GM23248 (cell line): ENCODE measurements at regions not wholly inside any gene's neighbourhood (a gene's known extent, or its start where the extent isn't known, plus 50 kb on each side); places are given as distances from the start of the nearest gene placed in this dataset.

ENCODE experiments used
- DNase-seq: peaks from one replicate; pipeline ENCODE4 v3.0.0-alpha.2; 2015
- H2AFZ ChIP-seq: fragments of 200-600 bp; sonication (generic); 2 replicates; pipeline ENCODE4 v1.6.1; 2016; ENCODE audit warnings: antibody characterized with exemption
- H3F3A ChIP-seq: fragments of 200-600 bp; sonication (generic); 2 replicates; pipeline ENCODE4 v1.6.1; 2016; ENCODE audit warnings: mild to moderate bottlenecking, antibody characterized with exemption, mixed run types; ENCODE audit not compliant: insufficient read depth
- H3K27ac ChIP-seq: fragments of 200-600 bp; sonication (generic); 2 replicates; pipeline ENCODE4 v1.5.1; 2016; ENCODE audit warnings: mild to moderate bottlenecking
- H3K27me3 ChIP-seq: fragments of 200-600 bp; sonication (generic); replicated peaks from 2 replicates; pipeline ENCODE4 v1.6.1; 2016; ENCODE audit warnings: mild to moderate bottlenecking; ENCODE audit not compliant: insufficient read depth
- H3K36me3 ChIP-seq: fragments of 200-600 bp; sonication (generic); 2 replicates; pipeline ENCODE4 v1.6.1; 2016; ENCODE audit warnings: low read depth, mild to moderate bottlenecking
- H3K4me1 ChIP-seq: fragments of 200-600 bp; sonication (generic); 2 replicates; pipeline ENCODE4 v1.6.1; 2016; ENCODE audit warnings: mild to moderate bottlenecking; ENCODE audit not compliant: insufficient read depth
- H3K4me2 ChIP-seq: fragments of 200-600 bp; sonication (generic); one replicate; pipeline ENCODE4 v1.6.1; 2016; ENCODE audit warnings: mild to moderate bottlenecking; ENCODE audit not compliant: unreplicated experiment
- H3K4me3 ChIP-seq: fragments of 200-600 bp; sonication (generic); 2 replicates; pipeline ENCODE4 v1.5.1; 2016; ENCODE audit warnings: mild to moderate bottlenecking
- H3K79me2 ChIP-seq: fragments of 200-600 bp; sonication (generic); 2 replicates; pipeline ENCODE4 v1.6.1; 2016; ENCODE audit warnings: mild to moderate bottlenecking; ENCODE audit not compliant: insufficient read depth
- H3K9ac ChIP-seq: fragments of 200-600 bp; sonication (generic); 2 replicates; pipeline ENCODE4 v1.6.1; 2016; ENCODE audit warnings: mild to moderate bottlenecking
- H3K9me2 ChIP-seq: fragments of 200-600 bp; sonication (generic); 2 replicates; pipeline ENCODE4 v1.6.1; 2016; ENCODE audit warnings: mixed run types, mild to moderate bottlenecking, moderate library complexity; ENCODE audit not compliant: insufficient read depth
- H3K9me3 ChIP-seq: fragments of 200-600 bp; sonication (generic); one replicate; pipeline ENCODE4 v1.6.1; 2017; ENCODE audit warnings: low read depth
- H4K20me1 ChIP-seq: fragments of 200-600 bp; sonication (generic); 2 replicates; pipeline ENCODE4 v1.6.0; 2016; ENCODE audit not compliant: insufficient read depth
- EZH2 ChIP-seq: fragments of 200-600 bp; sonication (generic); IDR thresholded peaks from 2 replicates; pipeline ENCODE4 v1.6.1; 2018; ENCODE audit warnings: antibody characterized with exemption, mild to moderate bottlenecking; ENCODE audit not compliant: insufficient read depth, poor library complexity, severe bottlenecking
- EZH2phosphoT487 ChIP-seq: fragments of 200-600 bp; sonication (generic); IDR thresholded peaks from 2 replicates; pipeline ENCODE4 v1.6.1; 2018; ENCODE audit warnings: antibody characterized with exemption, moderate library complexity, mild to moderate bottlenecking, low read depth; ENCODE audit not compliant: insufficient read depth
- WGBS, 2 experiments: methylation state at CpG; one replicate each; pipeline ENCODE4 v1.1.6; 2015 to 2017; ENCODE audit warnings: low lambda C conversion rate in 2 of 2, low coverage in 1 of 2; ENCODE audit errors: missing lambda C conversion rate in 2 of 2; 5-methylcytosine and 5-hydroxymethylcytosine counted together
- in situ Hi-C: fragments of 300-500 bp; cut with MboI; formaldehyde crosslinking; loops from 2 replicates; pipeline ENCODE4 v1.15.0; 2020

- Histone ChIP-seq H3K9ac (no peak overlapping the region), H3F3A (no peaks in the 10 kb centered on the region), H3K27ac (no peak overlapping the region), H3K9me2 (no peaks in the 10 kb centered on the region), H4K20me1 (no peaks in the 10 kb centered on the region), H3K4me3 (no peak overlapping the region), H3K9me3 (no peaks in the 10 kb centered on the region), H3K27me3 (no peaks in the 10 kb centered on the region), H3K4me2 (no peak overlapping the region), H3K4me1 (peaks cover 11% of the 10 kb centered on the region), H2AFZ (no peak overlapping the region), H3K36me3 (no peaks in the 10 kb centered on the region), H3K79me2 (no peaks in the 10 kb centered on the region)
- TF ChIP-seq EZH2phosphoT487 = no peak
- no peak for TF ChIP-seq EZH2
- in situ Hi-C loops = no loop called here
- WGBS, 2 experiments = 23 to 43% methylated on average over 1 of the region's 1 CpG
- DNase-seq = peak; percentile 57
Measured at GRCh38 chr2:186135686-186136085, 350.4 kb upstream of the ZC3H15 start.

- peak; percentile 0 for DNase-seq
- Histone ChIP-seq H3K9ac (no peak overlapping the region), H3K36me3 (no peaks in the 10 kb centered on the region), H3K9me3 (no peaks in the 10 kb centered on the region), H3K4me3 (no peak overlapping the region), H3F3A (no peaks in the 10 kb centered on the region), H3K4me1 (peaks cover 6% of the 10 kb centered on the region), H3K9me2 (no peaks in the 10 kb centered on the region), H3K27me3 (no peaks in the 10 kb centered on the region), H2AFZ (no peak overlapping the region), H3K27ac (no peak overlapping the region), H3K79me2 (no peaks in the 10 kb centered on the region), H4K20me1 (no peaks in the 10 kb centered on the region), H3K4me2 (no peak overlapping the region)
- in situ Hi-C loops = no loop called here
- TF ChIP-seq EZH2 (no peak), EZH2phosphoT487 (no peak)
Measured at GRCh38 chr2:186136860-186137259, 349.2 kb upstream of the ZC3H15 start.

- Histone ChIP-seq H3K4me3 (no peak overlapping the region), H3F3A (no peaks in the 10 kb centered on the region), H3K79me2 (no peaks in the 10 kb centered on the region), H3K9me3 (no peaks in the 10 kb centered on the region), H3K27me3 (no peaks in the 10 kb centered on the region), H3K4me1 (peaks cover 6% of the 10 kb centered on the region), H2AFZ (no peak overlapping the region), H3K4me2 (no peak overlapping the region), H4K20me1 (no peaks in the 10 kb centered on the region), H3K9ac (no peak overlapping the region), H3K27ac (no peak overlapping the region), H3K36me3 (no peaks in the 10 kb centered on the region), H3K9me2 (no peaks in the 10 kb centered on the region)
- TF ChIP-seq EZH2 = no peak
- no peak for TF ChIP-seq EZH2phosphoT487
- DNase-seq = no peak
- WGBS, 2 experiments = 81 to 83% methylated on average over 2 of the region's 2 CpGs
- in situ Hi-C loops = no loop called here
Measured at GRCh38 chr2:186138845-186139244, 347.2 kb upstream of the ZC3H15 start.

- no peaks in the 10 kb centered on the region for H3F3A ChIP-seq
- no peaks in the 10 kb centered on the region for H3K9me2 ChIP-seq
- H3K4me1 ChIP-seq = no peaks in the 10 kb centered on the region; the same call in 1 of the 2 replicates
- H2AFZ ChIP-seq = no peak overlapping the region
- in situ Hi-C loops = no loop called here
- H3K4me2 ChIP-seq = no peak overlapping the region
- H3K27me3 ChIP-seq = no peaks in the 10 kb centered on the region
- H4K20me1 ChIP-seq = no peaks in the 10 kb centered on the region
- TF ChIP-seq EZH2phosphoT487 (no peak), EZH2 (no peak)
- H3K9ac ChIP-seq = no peak overlapping the region
- no peak overlapping the region for H3K27ac ChIP-seq
- no peak for DNase-seq
- no peaks in the 10 kb centered on the region for H3K36me3 ChIP-seq
- no peaks in the 10 kb centered on the region for H3K79me2 ChIP-seq
- H3K4me3 ChIP-seq = no peak overlapping the region
- peaks cover 3% of the 10 kb centered on the region for H3K9me3 ChIP-seq
Measured at GRCh38 chr2:186159101-186159500, 327.0 kb upstream of the ZC3H15 start.

- H2AFZ ChIP-seq = no peak overlapping the region
- H3K4me3 ChIP-seq = no peak overlapping the region
- 79 to 91% methylated on average over 2 of the region's 2 CpGs for WGBS, 2 experiments
- no peaks in the 10 kb centered on the region for H3K79me2 ChIP-seq
- no peak for TF ChIP-seq EZH2
- H3F3A ChIP-seq = no peaks in the 10 kb centered on the region
- no peak for DNase-seq
- H3K4me1 ChIP-seq = no peaks in the 10 kb centered on the region; the same call in 1 of the 2 replicates
- H3K9ac ChIP-seq = no peak overlapping the region
- H3K27ac ChIP-seq = no peak overlapping the region
- in situ Hi-C loops = no loop called here
- H3K36me3 ChIP-seq = no peaks in the 10 kb centered on the region
- no peaks in the 10 kb centered on the region for H3K27me3 ChIP-seq
- no peak overlapping the region for H3K4me2 ChIP-seq
- H4K20me1 ChIP-seq = no peaks in the 10 kb centered on the region
- no peaks in the 10 kb centered on the region for H3K9me2 ChIP-seq
- no peaks in the 10 kb centered on the region for H3K9me3 ChIP-seq
Measured at GRCh38 chr2:186164325-186164724, 321.7 kb upstream of the ZC3H15 start.
